ENCODE measurements at regions not wholly inside any gene's neighbourhood (a gene's known extent, or its start where the extent isn't known, plus 50 kb on each side); places are given as distances from the start of the nearest gene placed in this dataset.

DNA sequence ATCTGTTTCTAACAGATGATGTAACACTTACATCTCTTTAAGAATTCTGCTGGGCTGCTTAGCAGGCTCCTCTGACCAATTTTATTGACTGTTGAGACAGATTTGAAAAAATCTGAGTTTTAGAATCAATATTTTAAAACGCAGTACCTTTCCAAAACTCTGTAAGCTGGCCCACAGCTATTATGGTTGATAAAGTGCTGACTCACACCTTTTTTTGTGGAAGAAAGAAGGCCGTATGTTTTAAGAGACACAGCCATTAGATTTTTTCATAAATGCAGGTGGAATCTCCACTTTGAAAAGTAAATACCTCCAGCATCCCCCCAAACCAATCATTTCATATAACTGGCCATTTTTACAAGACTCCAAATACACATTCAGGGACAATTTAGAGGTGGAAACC, 82.2 kb downstream of the TBXT start:
- TF ChIP-seq, protein P1, sequence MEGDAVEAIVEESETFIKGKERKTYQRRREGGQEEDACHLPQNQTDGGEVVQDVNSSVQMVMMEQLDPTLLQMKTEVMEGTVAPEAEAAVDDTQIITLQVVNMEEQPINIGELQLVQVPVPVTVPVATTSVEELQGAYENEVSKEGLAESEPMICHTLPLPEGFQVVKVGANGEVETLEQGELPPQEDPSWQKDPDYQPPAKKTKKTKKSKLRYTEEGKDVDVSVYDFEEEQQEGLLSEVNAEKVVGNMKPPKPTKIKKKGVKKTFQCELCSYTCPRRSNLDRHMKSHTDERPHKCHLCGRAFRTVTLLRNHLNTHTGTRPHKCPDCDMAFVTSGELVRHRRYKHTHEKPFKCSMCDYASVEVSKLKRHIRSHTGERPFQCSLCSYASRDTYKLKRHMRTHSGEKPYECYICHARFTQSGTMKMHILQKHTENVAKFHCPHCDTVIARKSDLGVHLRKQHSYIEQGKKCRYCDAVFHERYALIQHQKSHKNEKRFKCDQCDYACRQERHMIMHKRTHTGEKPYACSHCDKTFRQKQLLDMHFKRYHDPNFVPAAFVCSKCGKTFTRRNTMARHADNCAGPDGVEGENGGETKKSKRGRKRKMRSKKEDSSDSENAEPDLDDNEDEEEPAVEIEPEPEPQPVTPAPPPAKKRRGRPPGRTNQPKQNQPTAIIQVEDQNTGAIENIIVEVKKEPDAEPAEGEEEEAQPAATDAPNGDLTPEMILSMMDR (conservative IDR thresholded peaks at IDR 0.05; ENCODE audit: low read length) = no peak
- no peak for TF ChIP-seq EZH2phosphoT487 (IDR thresholded peaks at IDR 0.05; ENCODE audit: borderline replicate concordance)
